Mesenchymal stem cell (in vitro differentiated cells and primary cell): ENCODE measurements at regions not wholly inside any gene's neighbourhood (a gene's known extent, or its start where the extent isn't known, plus 50 kb on each side); places are given as distances from the start of the nearest gene placed in this dataset.

Experiments used
- DNase-seq: peaks from one replicate; pipeline ENCODE4 v3.0.0-alpha.2; 2013
- H2AFZ ChIP-seq: one replicate; pipeline ENCODE4 v1.6.1; 2013; ENCODE audit warnings: low read depth, mild to moderate bottlenecking, control low read depth, inconsistent platforms, low read length, moderate library complexity
- H2AK5ac ChIP-seq: 2 replicates; pipeline ENCODE4 v1.6.1; 2013; ENCODE audit warnings: low read length, moderate library complexity, mild to moderate bottlenecking, inconsistent platforms; ENCODE audit not compliant: severe bottlenecking
- H2BK120ac ChIP-seq: one replicate; pipeline ENCODE4 v1.6.1; 2013; ENCODE audit warnings: low read depth, mild to moderate bottlenecking, inconsistent platforms, low read length, moderate library complexity
- H2BK12ac ChIP-seq, 2 experiments: one replicate each; pipeline ENCODE4 v1.6.1; 2013; ENCODE audit warnings: inconsistent platforms in 2 of 2, low read length in 2 of 2, mild to moderate bottlenecking in 2 of 2, moderate library complexity in 2 of 2, control low read depth in 1 of 2
- H2BK15ac ChIP-seq: one replicate; pipeline ENCODE4 v1.6.1; 2013; ENCODE audit warnings: mild to moderate bottlenecking, low read depth, inconsistent platforms; ENCODE audit not compliant: poor library complexity, severe bottlenecking
- H2BK5ac ChIP-seq: 2 replicates; pipeline ENCODE4 v1.6.1; 2013; ENCODE audit warnings: low read depth, mild to moderate bottlenecking, low read length, control low read depth, inconsistent platforms; ENCODE audit not compliant: poor library complexity, severe bottlenecking
- H3K14ac ChIP-seq, 2 experiments: one replicate each; pipeline ENCODE4 v1.6.1; 2013; ENCODE audit warnings: inconsistent platforms in 2 of 2, low read length in 2 of 2, control low read depth in 1 of 2, mild to moderate bottlenecking in 1 of 2, moderate library complexity in 1 of 2
- H3K18ac ChIP-seq, 2 experiments: one replicate each; pipeline ENCODE4 v1.6.1; 2013; ENCODE audit warnings: inconsistent platforms in 2 of 2, low read length in 2 of 2, control low read depth in 1 of 2, low read depth in 1 of 2, mild to moderate bottlenecking in 1 of 2
- H3K23ac ChIP-seq, 2 experiments: one replicate each; pipeline ENCODE4 v1.6.1; 2013; ENCODE audit warnings: inconsistent platforms in 2 of 2, low read length in 2 of 2, mild to moderate bottlenecking in 2 of 2, moderate library complexity in 2 of 2, control low read depth in 1 of 2
- H3K27ac ChIP-seq: 2 replicates; pipeline ENCODE4 v1.5.1; 2013; ENCODE audit warnings: mild to moderate bottlenecking, moderate library complexity, low read length, control low read depth, inconsistent platforms; ENCODE audit not compliant: poor library complexity, severe bottlenecking
- H3K27me3 ChIP-seq, 2 experiments: 2 replicates each; pipeline versions ENCODE4 v1.6.1 to v1.7.0; 2013; ENCODE audit warnings: low read length in 2 of 2, mild to moderate bottlenecking in 2 of 2, moderate library complexity in 2 of 2, control low read depth in 1 of 2, inconsistent platforms in 1 of 2; ENCODE audit not compliant: control insufficient read depth in 1 of 2, insufficient read depth in 1 of 2
- H3K36me3 ChIP-seq, 2 experiments: 2 replicates each; pipeline versions ENCODE4 v1.6.1 to v1.7.0; 2013; ENCODE audit warnings: low read length in 2 of 2, control low read depth in 1 of 2, inconsistent platforms in 1 of 2, low read depth in 1 of 2, mild to moderate bottlenecking in 1 of 2; ENCODE audit not compliant: insufficient read depth in 2 of 2, control insufficient read depth in 1 of 2
- H3K4ac ChIP-seq, 2 experiments: one replicate each; pipeline ENCODE4 v1.6.1; 2013; ENCODE audit warnings: inconsistent platforms in 2 of 2, low read length in 2 of 2, mild to moderate bottlenecking in 2 of 2, moderate library complexity in 2 of 2, control low read depth in 1 of 2, low read depth in 1 of 2
- H3K4me1 ChIP-seq: 2 replicates; pipeline ENCODE4 v1.6.1; 2013; ENCODE audit warnings: low read depth, low read length, control low read depth; ENCODE audit not compliant: control insufficient read depth, insufficient read depth
- H3K4me2 ChIP-seq: 2 replicates; pipeline ENCODE4 v1.6.1; 2013; ENCODE audit warnings: low read length, mild to moderate bottlenecking, inconsistent platforms; ENCODE audit not compliant: poor library complexity, severe bottlenecking
- H3K4me3 ChIP-seq, 2 experiments: 2 replicates each; pipeline versions ENCODE4 v1.5.1 to v1.7.0; 2013; ENCODE audit warnings: low read length in 2 of 2, mild to moderate bottlenecking in 2 of 2, control low read depth in 1 of 2, low read depth in 1 of 2; ENCODE audit not compliant: insufficient read depth in 1 of 2
- H3K79me1 ChIP-seq: replicated peaks from 2 replicates; pipeline ENCODE4 v1.6.1; 2013; ENCODE audit warnings: mild to moderate bottlenecking, control low read depth, low read length, inconsistent platforms; ENCODE audit not compliant: poor library complexity, severe bottlenecking
- H3K9ac ChIP-seq: 2 replicates; pipeline ENCODE4 v1.7.0; 2013; ENCODE audit warnings: mild to moderate bottlenecking, low read length, moderate library complexity
- H3K9me3 ChIP-seq: 2 replicates; pipeline ENCODE4 v1.7.0; 2013; ENCODE audit warnings: mild to moderate bottlenecking, low read length; ENCODE audit not compliant: control insufficient read depth
- H4K8ac ChIP-seq: one replicate; pipeline ENCODE4 v1.6.1; 2013; ENCODE audit warnings: inconsistent platforms, mild to moderate bottlenecking, low read length, moderate library complexity
- H4K91ac ChIP-seq: one replicate; pipeline ENCODE4 v1.6.1; 2013; ENCODE audit warnings: mild to moderate bottlenecking, low read length, inconsistent platforms
- WGBS: methylation state at CpG from one replicate; pipeline ENCODE4 v1.1.7; 2013; ENCODE audit warnings: mixed read lengths; 5-methylcytosine and 5-hydroxymethylcytosine counted together

GRCh38 chrX:2620576-2620975, 70.5 kb upstream of the CD99 start:
- no CpG with 5 or more reads among the region's 3 CpGs for WGBS
- no peak overlapping the region for H3K23ac ChIP-seq

DNA sequence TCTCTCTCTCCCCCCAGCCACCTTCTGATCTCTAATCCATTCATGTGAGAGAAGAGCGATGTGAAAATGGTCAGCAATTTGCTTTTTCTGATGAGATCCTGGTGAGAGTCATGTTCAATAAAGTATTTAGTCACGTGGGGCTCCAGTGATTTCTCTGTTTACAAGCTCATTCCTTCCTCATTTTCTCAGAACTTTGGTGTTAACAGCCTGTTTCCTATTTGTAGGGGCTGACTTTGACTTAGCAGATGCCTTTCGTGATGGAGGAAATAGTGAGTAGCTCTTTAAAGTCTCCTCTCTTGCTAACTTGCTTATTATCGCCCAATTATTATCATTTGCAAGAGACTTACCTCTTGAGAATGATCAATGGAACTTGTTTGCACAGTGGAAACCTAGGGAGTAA, 72.6 kb upstream of the CD99 start:
- no peak overlapping the region for H2AK5ac ChIP-seq
- H3K4me3 ChIP-seq = no peak overlapping the region
- no peak overlapping the region for H3K4ac ChIP-seq
- no peak overlapping the region for H2AFZ ChIP-seq
- 22% methylated on average over 2 of the region's 4 CpGs for WGBS
- no peak overlapping the region for H3K4me2 ChIP-seq
- H2BK5ac ChIP-seq = no peak overlapping the region
- no peak overlapping the region for H4K8ac ChIP-seq
- H3K4me1 ChIP-seq = no peaks in the 10 kb centered on the region
- no peaks in the 10 kb centered on the region for H3K9me3 ChIP-seq
- H3K9ac ChIP-seq = no peak overlapping the region
- no peaks in the 10 kb centered on the region for H3K27me3 ChIP-seq
- H3K27ac ChIP-seq = no peak overlapping the region
- no peak overlapping the region for H3K18ac ChIP-seq
- no peak for DNase-seq
- H3K36me3 ChIP-seq = peaks cover 11 to 47% of the 10 kb centered on the region in 2 experiments
- H2BK120ac ChIP-seq = no peak overlapping the region
- no peak overlapping the region for H2BK12ac ChIP-seq
- no peak overlapping the region for H4K91ac ChIP-seq
- H3K23ac ChIP-seq = no peak overlapping the region
- H2BK15ac ChIP-seq = no peak overlapping the region
- H3K79me1 ChIP-seq = peaks cover 8% of the 10 kb centered on the region
- no peak overlapping the region for H3K14ac ChIP-seq

More at GRCh38 chrX:2620576-2620975, 70.5 kb upstream of the CD99 start:
- no peak overlapping the region for H3K18ac ChIP-seq
- no peak overlapping the region for H2AFZ ChIP-seq
- H3K4me3 ChIP-seq = no peak overlapping the region
- H3K9ac ChIP-seq = no peak overlapping the region
- H4K91ac ChIP-seq = no peak overlapping the region
- no peak overlapping the region for H2BK5ac ChIP-seq
- no peak overlapping the region for H3K4ac ChIP-seq
- H3K9me3 ChIP-seq = no peaks in the 10 kb centered on the region
- no peak overlapping the region for H2BK12ac ChIP-seq
- H3K79me1 ChIP-seq = peaks cover 5% of the 10 kb centered on the region
- no peak overlapping the region for H3K14ac ChIP-seq
- no peak overlapping the region for H4K8ac ChIP-seq
- H2BK120ac ChIP-seq = no peak overlapping the region
- H3K4me2 ChIP-seq = no peak overlapping the region
- H2BK15ac ChIP-seq = no peak overlapping the region
- DNase-seq = no peak
- H3K36me3 ChIP-seq = peaks cover 15 to 53% of the 10 kb centered on the region in 2 experiments
- H3K27me3 ChIP-seq = no peaks in the 10 kb centered on the region
- no peaks in the 10 kb centered on the region for H3K4me1 ChIP-seq
- no peak overlapping the region for H2AK5ac ChIP-seq
- no peak overlapping the region for H3K27ac ChIP-seq

DNA sequence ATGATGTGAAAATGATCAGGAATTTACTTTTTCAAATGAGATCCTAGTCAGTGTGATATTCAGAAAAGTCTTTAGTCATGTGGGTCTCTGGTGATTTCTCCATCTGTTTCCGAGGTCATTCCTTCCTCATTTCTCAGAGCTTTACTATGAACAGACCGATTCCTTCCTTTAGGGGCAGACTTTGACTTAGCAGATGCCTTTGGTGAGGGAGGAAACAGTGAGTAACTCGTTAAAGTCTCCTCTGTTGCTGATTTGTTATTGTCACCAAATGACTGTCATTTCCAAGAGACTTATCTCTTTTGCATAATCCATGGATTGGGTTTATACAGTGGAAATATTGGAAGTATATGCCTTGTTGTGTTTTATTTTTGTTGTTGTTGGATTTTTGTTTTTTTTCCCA, 76.2 kb upstream of the CD99 start:
- peaks cover 11 to 35% of the 10 kb centered on the region in 2 experiments for H3K36me3 ChIP-seq
- H2BK5ac ChIP-seq = no peak overlapping the region
- H3K23ac ChIP-seq = no peak overlapping the region
- no peak overlapping the region for H2BK120ac ChIP-seq
- H3K14ac ChIP-seq = no peak overlapping the region
- H4K8ac ChIP-seq = no peak overlapping the region
- no peak overlapping the region for H3K18ac ChIP-seq
- H2BK15ac ChIP-seq = no peak overlapping the region
- peak overlapping the region; percentile 24 for H3K27ac ChIP-seq
- no peak overlapping the region for H2BK12ac ChIP-seq
- H2AK5ac ChIP-seq = no peak overlapping the region
- H3K27me3 ChIP-seq = no peaks in the 10 kb centered on the region
- H3K9ac ChIP-seq = peak overlapping the region; percentile 69
- peak; percentile 91 for DNase-seq
- H3K4me2 ChIP-seq = no peak overlapping the region
- no peaks in the 10 kb centered on the region for H3K9me3 ChIP-seq
- WGBS = 6% methylated on average over 3 of the region's 3 CpGs
- H3K4me1 ChIP-seq = no peaks in the 10 kb centered on the region
- H4K91ac ChIP-seq = no peak overlapping the region
- H2AFZ ChIP-seq = no peak overlapping the region
- H3K4me3 ChIP-seq = no peak overlapping the region
- no peak overlapping the region for H3K4ac ChIP-seq
- peaks cover 15% of the 10 kb centered on the region for H3K79me1 ChIP-seq

DNA sequence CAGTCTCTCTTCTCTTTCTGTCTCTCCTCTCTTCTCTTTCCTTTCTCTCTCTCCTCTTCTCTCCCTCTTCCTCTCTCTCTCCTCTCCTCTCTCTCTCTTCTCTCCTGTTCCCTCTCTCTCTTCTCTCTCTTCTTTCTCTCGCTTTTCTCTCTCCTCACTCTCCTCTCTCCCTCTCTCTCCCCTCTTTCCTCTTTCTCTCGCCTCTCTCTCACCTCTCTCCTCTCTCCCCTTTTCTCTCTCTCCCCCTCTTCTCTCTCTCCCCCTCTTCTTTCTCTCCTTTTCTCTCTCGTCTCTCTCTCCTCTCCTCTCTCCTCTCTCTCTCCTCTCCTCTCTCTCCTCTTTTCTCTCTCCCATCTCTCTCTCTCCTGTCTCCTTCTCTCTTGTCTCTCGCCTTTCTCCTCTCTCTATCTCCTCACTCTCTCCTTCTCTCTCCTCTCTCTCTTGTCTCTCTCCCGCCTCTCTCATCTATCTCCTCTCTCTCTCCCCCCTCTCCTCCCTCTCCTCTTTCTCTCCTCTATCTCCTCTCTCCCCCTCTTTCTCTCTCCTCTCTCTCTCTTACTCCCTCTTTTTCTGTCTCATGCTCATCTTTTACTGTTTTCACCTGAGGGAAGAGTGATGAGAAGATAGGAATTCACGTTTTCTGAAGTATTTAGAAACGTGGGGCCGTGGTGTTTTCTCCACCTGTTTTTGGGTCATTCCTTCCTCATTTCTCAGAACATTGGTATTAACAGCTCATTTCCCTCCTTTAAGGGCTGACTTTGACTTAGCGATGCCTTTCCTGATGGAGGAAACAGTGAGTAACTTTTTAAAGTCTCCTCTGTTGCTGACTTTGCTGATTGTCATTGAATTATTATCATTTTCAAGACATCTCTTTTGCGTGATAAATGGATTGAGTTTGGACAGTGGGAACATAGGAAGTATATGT, 80.6 kb upstream of the CD99 start:
- Histone ChIP-seq H3K14ac (no peak overlapping the region), H3K27ac (no peak overlapping the region), H3K9me3 (no peaks in the 10 kb centered on the region), H3K9ac (peak overlapping the region; percentile 85), H2AK5ac (no peak overlapping the region), H2BK120ac (no peak overlapping the region), H3K4me1 (peaks cover 4% of the 10 kb centered on the region), H2AFZ (no peak overlapping the region), H3K23ac (no peak overlapping the region), H2BK12ac (no peak overlapping the region), H3K18ac (no peak overlapping the region), H3K79me1 (peaks cover 29% of the 10 kb centered on the region), H2BK15ac (no peak overlapping the region), H2BK5ac (no peak overlapping the region), H3K36me3 (peaks cover 0 to 2% of the 10 kb centered on the region in 2 experiments), H4K91ac (no peak overlapping the region), H3K4me3 (peak overlapping the region in 1 of 2 experiments; percentile 93), H3K27me3 (no peaks in the 10 kb centered on the region), H3K4me2 (peak overlapping the region; percentile 97), H3K4ac (no peak overlapping the region), H4K8ac (no peak overlapping the region)
- peak; percentile 40 for DNase-seq
- WGBS = 17% methylated on average over 7 of the region's 10 CpGs
